GM06990 (cell line): ENCODE measurements at regions not wholly inside any gene's neighbourhood (a gene's known extent, or its start where the extent isn't known, plus 50 kb on each side); places are given as distances from the start of the nearest gene placed in this dataset.

ENCODE experiments used
- DNase-seq: peaks from one replicate; pipeline ENCODE4 v3.0.0-alpha.2; 2011; ENCODE audit not compliant: insufficient read length; ENCODE audit errors: extremely low read depth
- H3K27me3 ChIP-seq: replicated peaks from 2 replicates; pipeline ENCODE4 v1.6.0; 2011; ENCODE audit warnings: low read length; ENCODE audit not compliant: control insufficient read depth, insufficient read depth
- H3K36me3 ChIP-seq: 2 replicates; pipeline ENCODE4 v1.5.1; 2011; ENCODE audit warnings: low read length; ENCODE audit not compliant: control insufficient read depth, insufficient read depth
- H3K4me3 ChIP-seq: replicated peaks from 2 replicates; pipeline ENCODE4 v1.5.1; 2011; ENCODE audit warnings: low read depth, mild to moderate bottlenecking, control low read depth, low read length
- CTCF ChIP-seq: IDR thresholded peaks from 2 replicates; pipeline ENCODE4 v1.5.1; 2011; ENCODE audit warnings: low read length, control low read depth, mild to moderate bottlenecking, inconsistent platforms; ENCODE audit not compliant: insufficient read depth, poor library complexity, severe bottlenecking

- Histone ChIP-seq H3K27me3 (peaks cover 1% of the 10 kb centered on the region; the same call in 1 of the 2 replicates), H3K4me3 (no peak overlapping the region), H3K36me3 (no peaks in the 10 kb centered on the region)
- DNase-seq, result no peak
- no peak for TF ChIP-seq CTCF
Observed at GRCh38 chr16:49910541-49911071, 54.7 kb upstream of the ZNF423 start.

- peaks cover 1% of the 10 kb centered on the region; the same call in 1 of the 2 replicates for H3K27me3 ChIP-seq
- TF ChIP-seq CTCF, result no peak
- no peaks in the 10 kb centered on the region for H3K36me3 ChIP-seq
- no peak overlapping the region for H3K4me3 ChIP-seq
- DNase-seq, result no peak
Observed at GRCh38 chr16:49911430-49911829, 55.5 kb upstream of the ZNF423 start.

DNA sequence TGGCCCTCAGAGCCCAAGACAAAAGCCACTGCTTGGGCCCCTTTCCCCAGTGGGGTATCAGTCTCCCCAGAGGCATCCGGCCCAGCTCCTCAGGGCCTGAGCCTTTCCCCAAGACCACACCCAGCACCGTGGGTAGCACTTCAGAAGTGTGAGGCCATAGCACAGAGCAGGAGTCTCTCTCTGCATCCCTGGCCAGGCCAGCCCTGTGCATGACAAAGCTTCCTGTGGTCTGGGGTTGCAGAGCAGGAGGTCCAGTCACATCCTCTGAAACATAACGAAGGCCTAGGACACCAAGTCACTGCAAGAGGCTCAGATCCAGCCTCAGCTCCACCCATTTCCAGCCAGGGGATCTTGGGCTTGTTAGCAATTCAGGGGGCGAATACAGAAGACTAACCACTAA, 56.8 kb upstream of the ZNF423 start:
- Histone ChIP-seq H3K36me3 (no peaks in the 10 kb centered on the region), H3K4me3 (no peak overlapping the region), H3K27me3 (peaks cover 1% of the 10 kb centered on the region; the same call in 1 of the 2 replicates)
- no peak for TF ChIP-seq CTCF
- no peak for DNase-seq

GRCh38 chr16:49913720-49914119, 57.8 kb upstream of the ZNF423 start:
- H3K36me3 ChIP-seq, result no peaks in the 10 kb centered on the region
- H3K27me3 ChIP-seq, result no peaks in the 10 kb centered on the region; the same call in 1 of the 2 replicates
- no peak for TF ChIP-seq CTCF
- H3K4me3 ChIP-seq, result no peak overlapping the region
- no peak for DNase-seq

- no peak for TF ChIP-seq CTCF
- Histone ChIP-seq H3K4me3 (no peak overlapping the region), H3K36me3 (no peaks in the 10 kb centered on the region), H3K27me3 (no peaks in the 10 kb centered on the region; the same call in 1 of the 2 replicates)
- no peak for DNase-seq
Observed at GRCh38 chr16:49914657-49915056, 58.7 kb upstream of the ZNF423 start.

- Histone ChIP-seq H3K27me3 (no peaks in the 10 kb centered on the region), H3K36me3 (no peaks in the 10 kb centered on the region), H3K4me3 (no peak overlapping the region)
- TF ChIP-seq CTCF, result no peak
- DNase-seq, result no peak
Observed at GRCh38 chr16:49918257-49918656, 62.3 kb upstream of the ZNF423 start.
